ENCODE measurements at regions not wholly inside any gene's neighbourhood (a gene's known extent, or its start where the extent isn't known, plus 50 kb on each side); places are given as distances from the start of the nearest gene placed in this dataset.
"Not testable (repeated sequence)": the region's sequence is repeated elsewhere in the genome, so short reads cannot be mapped to it uniquely, and the experiment has no call there.

DNA sequence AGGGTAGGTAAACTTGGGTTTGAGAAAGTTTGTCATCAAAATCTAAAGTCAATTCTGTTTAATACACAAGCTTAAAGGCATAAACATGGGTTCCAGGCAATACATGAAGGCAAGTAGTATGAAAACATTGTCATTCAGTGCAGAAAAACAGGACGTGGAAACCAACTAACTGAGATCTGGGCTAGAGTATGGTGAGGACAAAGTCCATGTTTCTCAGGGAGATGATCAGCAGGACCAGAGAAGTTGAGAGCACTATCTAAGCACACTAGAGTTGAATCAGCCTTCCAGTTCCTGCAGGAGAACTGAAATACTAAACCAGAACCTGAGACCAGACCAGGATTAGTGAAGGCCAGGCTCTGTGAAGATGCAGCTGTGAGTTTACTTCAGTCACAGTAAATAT is 302.8 kb upstream of the CRIM1 start:
- no peak for DNase-seq (ENCODE audit: low read depth)

DNA sequence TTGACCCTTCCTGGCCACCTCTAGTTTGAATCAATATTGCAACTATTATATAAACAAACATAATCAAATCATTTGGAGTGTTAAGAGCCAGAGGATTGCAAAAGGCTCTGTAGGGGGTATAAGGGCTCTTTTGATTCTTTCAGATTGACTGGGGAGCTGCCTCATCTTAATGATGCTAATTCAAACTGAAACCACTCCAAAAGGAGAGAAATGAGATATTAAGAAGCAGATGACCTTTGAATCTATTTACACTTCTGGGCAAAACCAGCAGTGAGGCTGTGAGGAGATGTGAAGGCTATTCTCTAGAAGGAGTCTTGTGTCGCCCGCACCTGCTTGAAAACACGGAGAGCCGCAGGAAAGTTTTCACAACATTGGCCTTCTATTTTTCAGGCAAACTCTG is 311.2 kb upstream of the CRIM1 start:
- no peak for DNase-seq (ENCODE audit: low read depth)

DNA sequence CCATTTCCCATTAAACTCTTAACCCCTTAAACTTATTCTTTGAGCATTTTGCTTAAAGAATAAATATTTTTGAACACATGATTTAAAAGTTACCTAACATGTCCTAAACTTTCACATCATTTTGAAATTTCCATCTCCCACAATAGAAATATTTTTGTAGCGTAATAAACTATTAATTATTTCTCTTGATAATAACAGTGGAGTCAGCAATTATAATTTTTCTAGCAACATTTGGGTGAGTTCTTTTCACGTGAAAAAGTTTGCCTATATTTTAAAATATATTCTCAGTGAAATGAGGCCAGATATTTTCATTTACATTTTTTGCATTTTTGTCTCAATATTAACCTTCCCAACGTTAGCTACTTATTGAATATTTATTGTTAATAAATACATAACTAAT is 320.4 kb upstream of the CRIM1 start:
- no peak for DNase-seq (ENCODE audit: low read depth)

DNA sequence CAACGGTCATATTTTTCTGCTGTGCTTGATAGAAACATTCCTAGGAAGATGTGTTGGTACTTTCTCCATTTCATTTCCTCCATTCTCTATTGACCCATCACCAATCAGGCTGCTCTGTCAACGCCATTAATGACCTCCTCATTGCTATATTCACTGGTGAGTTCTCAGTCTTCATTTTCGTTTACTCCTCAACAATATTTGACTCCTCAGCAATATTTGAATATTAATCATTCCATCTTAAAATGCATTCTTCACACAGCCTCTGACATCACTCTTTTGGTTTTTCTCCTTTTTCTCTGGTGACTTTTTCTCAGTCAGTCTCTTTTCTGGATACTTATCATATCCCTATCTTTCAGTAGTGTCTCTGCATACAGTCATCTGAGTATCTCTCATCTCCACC is 323.5 kb upstream of the CRIM1 start:
- no peak for DNase-seq (ENCODE audit: low read depth)

DNA sequence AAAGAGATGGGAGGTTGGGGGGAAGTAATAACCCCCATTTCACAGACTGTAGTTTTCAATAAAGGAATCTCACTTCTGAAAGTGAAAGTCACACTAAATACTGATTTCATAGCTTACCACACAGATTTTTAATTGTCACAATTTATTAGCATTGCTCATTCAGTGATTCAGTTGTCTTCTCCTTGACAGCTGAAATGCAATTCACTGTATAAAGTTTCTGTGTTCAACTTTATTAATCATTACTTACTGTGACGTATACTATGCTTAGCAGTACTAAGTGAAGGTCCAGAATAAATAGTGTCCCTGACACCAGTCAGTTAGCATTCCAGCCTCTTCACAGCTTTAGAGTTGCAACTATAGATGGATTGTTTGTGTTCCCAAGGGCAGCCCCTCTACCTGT is 324.1 kb upstream of the CRIM1 start:
- DNase-seq (ENCODE audit: low read depth) = no peak

- no peak for DNase-seq (ENCODE audit: low read depth)
These were observed 328.0 kb upstream of the CRIM1 start for GRCh38 chr2:36027616-36028015.

GRCh38 chr2:36013064-36013463 is 342.5 kb upstream of the CRIM1 start:
- no peak for DNase-seq (ENCODE audit: low read depth)

- DNase-seq (ENCODE audit: low read depth) = no peak
These were observed 349.1 kb upstream of the CRIM1 start for GRCh38 chr2:36006444-36006843.

- no peak for DNase-seq (ENCODE audit: low read depth)
These were observed 352.6 kb upstream of the CRIM1 start for GRCh38 chr2:36002941-36003340.

- DNase-seq (ENCODE audit: low read depth) = no peak
These were observed 358.1 kb upstream of the CRIM1 start for GRCh38 chr2:35997488-35997887.

DNA sequence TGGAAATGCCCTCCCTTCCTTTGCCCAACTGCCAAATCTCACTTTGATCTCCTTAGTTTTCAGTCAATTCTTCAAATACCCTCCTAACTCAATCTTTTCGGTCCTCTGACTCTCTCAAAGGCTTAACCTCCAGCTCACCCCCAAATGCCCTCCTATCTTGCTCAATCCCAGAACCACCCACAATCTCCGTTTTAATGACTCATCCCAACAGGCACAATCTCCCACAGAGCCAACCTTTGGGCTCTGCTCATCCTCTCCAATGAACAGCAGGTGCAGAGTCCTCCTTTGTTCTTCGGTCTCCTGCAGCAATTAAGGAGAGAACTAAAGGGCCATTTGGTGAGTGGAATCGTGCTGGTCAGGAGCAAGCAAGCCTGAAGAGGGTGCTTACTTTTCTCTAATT is 366.1 kb upstream of the CRIM1 start:
- no peak for DNase-seq (ENCODE audit: low read depth)

- DNase-seq (ENCODE audit: low read depth) = no peak
These were observed 366.5 kb upstream of the CRIM1 start for GRCh38 chr2:35989040-35989439.

- DNase-seq (ENCODE audit: low read depth) = no peak
These were observed 368.7 kb upstream of the CRIM1 start for GRCh38 chr2:35986871-35987270.

DNA sequence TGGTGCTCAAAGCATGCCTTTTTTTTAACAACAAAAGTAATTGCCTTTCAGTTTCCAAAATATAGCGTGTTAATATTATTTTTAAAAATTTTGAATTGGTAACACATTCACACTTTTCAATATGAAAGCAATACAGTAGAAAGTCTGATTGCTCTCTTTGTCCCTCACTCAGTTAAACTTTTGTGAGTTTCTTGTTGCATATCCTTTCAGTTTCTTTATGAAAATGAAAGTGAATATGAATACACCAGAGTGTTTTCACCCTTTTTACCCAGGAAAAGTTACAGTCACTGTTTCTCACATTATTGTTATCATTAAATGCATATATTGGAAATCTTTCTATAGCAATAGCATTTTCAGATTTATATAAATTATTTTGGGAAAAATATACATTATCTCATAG is 377.4 kb upstream of the CRIM1 start:
- DNase-seq (ENCODE audit: low read depth) = no peak

GRCh38 chr2:35976611-35977010 is 379.0 kb upstream of the CRIM1 start:
- no peak for DNase-seq (ENCODE audit: low read depth)

- no peak for DNase-seq (ENCODE audit: low read depth)
These were observed 381.8 kb upstream of the CRIM1 start for GRCh38 chr2:35973737-35974132.

- DNase-seq (ENCODE audit: low read depth) = no peak
These were observed 382.3 kb upstream of the CRIM1 start for GRCh38 chr2:35973132-35973736.

DNA sequence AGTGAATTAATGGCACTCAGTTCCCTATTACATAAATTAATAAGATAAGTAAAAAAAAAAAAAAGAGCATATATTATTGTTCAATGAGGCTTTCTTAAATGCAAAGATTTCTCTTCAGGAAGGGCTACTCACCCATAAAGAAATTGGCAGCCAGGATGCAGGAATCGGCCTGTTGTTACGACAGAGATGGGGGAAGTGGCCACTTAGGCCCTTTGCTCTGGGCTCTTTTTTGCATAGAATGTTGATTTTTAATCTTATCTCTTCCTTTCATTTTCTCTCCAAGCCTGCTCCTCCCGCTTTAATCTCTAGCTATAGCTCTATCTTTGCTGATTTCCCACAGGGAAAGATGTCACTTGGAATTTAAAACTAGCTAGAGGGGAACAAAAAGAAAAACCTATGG is 391.8 kb upstream of the CRIM1 start:
- DNase-seq (ENCODE audit: low read depth) = no peak

DNA sequence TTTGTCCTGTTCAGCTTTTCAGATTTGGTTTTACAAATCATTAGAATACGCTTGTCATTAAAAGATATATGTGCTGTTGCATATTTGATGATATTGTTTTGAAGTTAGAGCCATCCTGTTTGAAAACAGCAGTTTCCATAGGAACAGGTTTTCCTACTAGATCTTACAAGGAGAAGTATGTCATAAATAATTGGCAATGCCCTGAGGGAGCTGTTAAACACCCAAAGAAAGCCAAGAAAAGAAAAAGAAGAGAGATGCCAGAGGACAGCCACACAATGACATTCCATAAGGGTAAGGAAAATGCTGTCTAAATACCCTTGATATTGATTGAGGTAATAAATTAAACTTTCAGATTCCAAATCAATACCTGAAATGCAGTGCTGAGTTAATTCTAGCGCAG is 392.2 kb upstream of the CRIM1 start:
- no peak for DNase-seq (ENCODE audit: low read depth)

- no peak for DNase-seq (ENCODE audit: low read depth)
These were observed 392.9 kb upstream of the CRIM1 start for GRCh38 chr2:35962585-35963146.

DNA sequence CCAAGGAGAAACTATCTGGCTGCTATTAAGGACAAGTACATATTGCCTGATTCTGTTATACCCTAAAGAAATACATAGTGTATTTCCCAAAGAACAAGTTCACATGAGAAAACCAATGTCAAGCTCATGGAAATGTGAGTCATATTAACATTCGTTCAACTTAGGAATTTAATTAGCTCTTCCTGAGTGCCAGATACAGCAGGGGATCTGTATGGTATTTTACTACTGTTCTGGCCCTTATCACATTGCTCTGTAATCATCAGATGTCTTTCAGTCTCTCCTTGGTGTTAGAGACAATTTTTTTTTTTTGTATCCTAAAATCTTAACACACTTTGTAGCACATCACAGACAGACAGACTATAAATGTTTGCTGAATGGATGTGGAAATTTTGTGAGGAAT is 395.0 kb upstream of the CRIM1 start:
- DNase-seq (ENCODE audit: low read depth) = no peak

GRCh38 chr2:35957053-35957452 is 398.5 kb upstream of the CRIM1 start:
- not testable (repeated sequence) for DNase-seq (ENCODE audit: low read depth)

- no peak for DNase-seq (ENCODE audit: low read depth)
These were observed 409.1 kb upstream of the CRIM1 start for GRCh38 chr2:35946478-35946877.

- DNase-seq (ENCODE audit: low read depth) = no peak
These were observed 416.7 kb upstream of the CRIM1 start for GRCh38 chr2:35938838-35939237.

GRCh38 chr2:35933031-35933430 is 422.5 kb upstream of the CRIM1 start:
- DNase-seq (ENCODE audit: low read depth) = no peak
